ENCODE measurements at regions not wholly inside any gene's neighbourhood (a gene's known extent, or its start where the extent isn't known, plus 50 kb on each side); places are given as distances from the start of the nearest gene placed in this dataset.

DNA sequence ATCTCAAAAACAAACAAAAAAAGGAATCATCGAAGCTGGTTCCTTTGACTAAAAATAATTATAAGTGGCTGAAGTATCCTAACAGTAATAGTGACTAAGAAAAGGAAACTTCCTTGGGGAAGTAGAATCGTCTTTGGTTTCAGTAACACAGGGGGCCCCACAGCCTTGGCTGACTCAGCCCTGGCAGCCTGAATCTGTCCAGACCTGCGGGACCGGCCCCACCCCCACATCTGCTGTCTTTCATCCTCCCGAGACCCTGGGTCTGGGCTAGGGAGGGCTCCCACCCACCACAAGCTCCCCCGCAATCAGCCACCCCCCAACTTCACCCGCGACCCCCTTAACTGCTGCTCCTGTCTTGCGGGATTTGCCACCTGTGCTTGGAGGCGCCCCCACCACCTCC, 1452.6 kb upstream of the ACVR2A start:
- Histone ChIP-seq H3K36me3 (ENCODE audit: control insufficient read depth in 2 of 3, insufficient read depth in 3 of 3, low read length in 3 of 3) (no peaks in the 10 kb centered on the region), H3K27me3 (ENCODE audit: control insufficient read depth, insufficient read depth, low read length) (no peaks in the 10 kb centered on the region), H3K4me1 (ENCODE audit: control insufficient read depth in 2 of 3, insufficient read depth in 2 of 3, low read depth in 1 of 3, low read length in 3 of 3) (no peaks in the 10 kb centered on the region), H3K9ac (ENCODE audit: low read length in 3 of 3) (no peak overlapping the region), H3K9me3 (ENCODE audit: control insufficient read depth in 2 of 3, insufficient read depth in 1 of 3, low read length in 3 of 3) (no peaks in the 10 kb centered on the region), H3K4me3 (ENCODE audit: low read length in 3 of 3) (no peak overlapping the region), H3K27ac (ENCODE audit: low read depth in 2 of 2, low read length in 2 of 2) (no peak overlapping the region)
- intact Hi-C loops (cut with DNase I), result no loop called here
- TF ChIP-seq, protein P1, sequence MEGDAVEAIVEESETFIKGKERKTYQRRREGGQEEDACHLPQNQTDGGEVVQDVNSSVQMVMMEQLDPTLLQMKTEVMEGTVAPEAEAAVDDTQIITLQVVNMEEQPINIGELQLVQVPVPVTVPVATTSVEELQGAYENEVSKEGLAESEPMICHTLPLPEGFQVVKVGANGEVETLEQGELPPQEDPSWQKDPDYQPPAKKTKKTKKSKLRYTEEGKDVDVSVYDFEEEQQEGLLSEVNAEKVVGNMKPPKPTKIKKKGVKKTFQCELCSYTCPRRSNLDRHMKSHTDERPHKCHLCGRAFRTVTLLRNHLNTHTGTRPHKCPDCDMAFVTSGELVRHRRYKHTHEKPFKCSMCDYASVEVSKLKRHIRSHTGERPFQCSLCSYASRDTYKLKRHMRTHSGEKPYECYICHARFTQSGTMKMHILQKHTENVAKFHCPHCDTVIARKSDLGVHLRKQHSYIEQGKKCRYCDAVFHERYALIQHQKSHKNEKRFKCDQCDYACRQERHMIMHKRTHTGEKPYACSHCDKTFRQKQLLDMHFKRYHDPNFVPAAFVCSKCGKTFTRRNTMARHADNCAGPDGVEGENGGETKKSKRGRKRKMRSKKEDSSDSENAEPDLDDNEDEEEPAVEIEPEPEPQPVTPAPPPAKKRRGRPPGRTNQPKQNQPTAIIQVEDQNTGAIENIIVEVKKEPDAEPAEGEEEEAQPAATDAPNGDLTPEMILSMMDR (IDR thresholded peaks at IDR 0.05; ENCODE audit: borderline replicate concordance, extremely low read depth, insufficient read depth), result no peak
- DNase-seq (peak in 1 of 5 donors; percentile 57), FAIRE-seq (no peak)

DNA sequence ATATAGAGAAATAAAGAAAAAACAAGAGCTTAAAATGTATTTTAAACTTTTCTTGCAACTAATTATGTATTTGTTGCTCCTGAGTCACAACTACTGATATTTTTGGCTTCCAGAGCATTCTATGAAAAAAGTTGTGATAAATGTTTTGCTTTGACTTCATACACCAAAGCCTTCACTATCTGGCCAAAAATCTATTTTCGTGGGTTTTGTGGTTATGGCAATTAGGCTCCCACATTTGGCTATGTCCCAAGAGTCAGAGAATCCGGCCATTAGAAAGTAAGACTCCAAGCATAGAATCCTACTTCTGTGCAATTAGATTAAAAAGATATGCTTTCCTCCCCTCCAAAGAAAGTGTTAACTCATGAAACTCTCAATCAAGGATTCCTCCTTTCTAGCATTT, 1456.1 kb upstream of the ACVR2A start:
- H3K4me3 ChIP-seq (ENCODE audit: low read length in 3 of 3), result no peak overlapping the region
- no peak overlapping the region for H3K9ac ChIP-seq (ENCODE audit: low read length in 3 of 3)
- no peaks in the 10 kb centered on the region for H3K4me1 ChIP-seq (ENCODE audit: control insufficient read depth in 2 of 3, insufficient read depth in 2 of 3, low read depth in 1 of 3, low read length in 3 of 3)
- FAIRE-seq, result no peak
- no peaks in the 10 kb centered on the region for H3K27me3 ChIP-seq (ENCODE audit: control insufficient read depth, insufficient read depth, low read length)
- no peak for DNase-seq
- TF ChIP-seq, protein P1 (IDR thresholded peaks at IDR 0.05; ENCODE audit: borderline replicate concordance, extremely low read depth, insufficient read depth), result no peak
- intact Hi-C loops (cut with DNase I), result no loop called here
- no peaks in the 10 kb centered on the region for H3K36me3 ChIP-seq (ENCODE audit: control insufficient read depth in 2 of 3, insufficient read depth in 3 of 3, low read length in 3 of 3)
- H3K9me3 ChIP-seq (ENCODE audit: control insufficient read depth in 2 of 3, insufficient read depth in 1 of 3, low read length in 3 of 3), result no peaks in the 10 kb centered on the region
- no peak overlapping the region for H3K27ac ChIP-seq (ENCODE audit: low read depth in 2 of 2, low read length in 2 of 2)

- Histone ChIP-seq H3K36me3 (ENCODE audit: control insufficient read depth in 2 of 3, insufficient read depth in 3 of 3, low read length in 3 of 3) (no peaks in the 10 kb centered on the region), H3K9me3 (ENCODE audit: control insufficient read depth in 2 of 3, insufficient read depth in 1 of 3, low read length in 3 of 3) (no peaks in the 10 kb centered on the region), H3K4me1 (ENCODE audit: control insufficient read depth in 2 of 3, insufficient read depth in 2 of 3, low read depth in 1 of 3, low read length in 3 of 3) (no peaks in the 10 kb centered on the region), H3K9ac (ENCODE audit: low read length in 3 of 3) (no peak overlapping the region), H3K4me3 (ENCODE audit: low read length in 3 of 3) (no peak overlapping the region), H3K27ac (ENCODE audit: low read depth in 2 of 2, low read length in 2 of 2) (no peak overlapping the region), H3K27me3 (ENCODE audit: control insufficient read depth, insufficient read depth, low read length) (no peaks in the 10 kb centered on the region)
- no peak for FAIRE-seq
- DNase-seq, result peak in 1 of 5 donors; percentile 5
- TF ChIP-seq, protein P1 (IDR thresholded peaks at IDR 0.05; ENCODE audit: borderline replicate concordance, extremely low read depth, insufficient read depth), result no peak
- intact Hi-C loops (cut with DNase I), result no loop called here
These were observed 1458.7 kb upstream of the ACVR2A start for GRCh38 chr2:146386096-146386495.

DNA sequence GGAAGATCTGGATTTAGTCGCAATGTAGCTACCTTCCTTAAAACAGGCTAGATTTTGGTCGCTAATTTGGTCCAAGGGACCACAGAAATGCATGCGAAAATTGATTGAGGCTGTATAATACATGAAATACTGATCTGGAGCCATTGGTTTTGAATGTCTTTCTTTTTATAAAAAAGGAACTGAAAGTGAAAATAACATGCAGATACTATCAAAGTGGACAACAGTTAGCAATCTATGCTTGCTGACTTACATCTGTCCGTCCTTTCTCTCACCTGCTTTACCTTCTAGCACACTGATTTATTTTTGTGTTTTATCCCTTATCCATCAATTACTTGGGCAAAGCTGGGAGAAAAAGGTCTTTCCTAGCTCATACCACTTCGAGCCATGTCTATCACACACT, 1459.8 kb upstream of the ACVR2A start:
- Histone ChIP-seq H3K27me3 (ENCODE audit: control insufficient read depth, insufficient read depth, low read length) (no peaks in the 10 kb centered on the region), H3K4me3 (ENCODE audit: low read length in 3 of 3) (no peak overlapping the region), H3K27ac (ENCODE audit: low read depth in 2 of 2, low read length in 2 of 2) (no peak overlapping the region), H3K4me1 (ENCODE audit: control insufficient read depth in 2 of 3, insufficient read depth in 2 of 3, low read depth in 1 of 3, low read length in 3 of 3) (no peaks in the 10 kb centered on the region), H3K9ac (ENCODE audit: low read length in 3 of 3) (no peak overlapping the region), H3K36me3 (ENCODE audit: control insufficient read depth in 2 of 3, insufficient read depth in 3 of 3, low read length in 3 of 3) (no peaks in the 10 kb centered on the region), H3K9me3 (ENCODE audit: control insufficient read depth in 2 of 3, insufficient read depth in 1 of 3, low read length in 3 of 3) (no peaks in the 10 kb centered on the region)
- DNase-seq (no peak), FAIRE-seq (no peak)
- TF ChIP-seq, protein P1 (IDR thresholded peaks at IDR 0.05; ENCODE audit: borderline replicate concordance, extremely low read depth, insufficient read depth), result no peak
- intact Hi-C loops (cut with DNase I), result no loop called here

All from kidney (tissue), 13 donors.